Heart right ventricle (tissue), 16 donors: ENCODE measurements at regions not wholly inside any gene's neighbourhood (a gene's known extent, or its start where the extent isn't known, plus 50 kb on each side); places are given as distances from the start of the nearest gene placed in this dataset.

Source experiments
- ATAC-seq, 8 donors: fragments of 200-7000 bp; cut with Tn5 transposase; one replicate each; pipeline ENCODE4 v1.9.1; 2020; ENCODE audit warnings: mild to moderate bottlenecking in 8 of 8, moderate library complexity in 8 of 8, moderate number of reproducible peaks in 1 of 8
- DNase-seq, 2 donors: peaks; one replicate each; pipeline ENCODE4 v3.0.0-alpha.2; 2020
- H3K27ac ChIP-seq, 10 donors: fragments of 200-600 bp; sonication (generic) in 2 of 10; one replicate each; pipeline versions ENCODE4 v1.5.0 to v1.8.0; 2020 to 2022; ENCODE audit warnings: mild to moderate bottlenecking in 3 of 10
- H3K27me3 ChIP-seq, 7 donors: fragments of 200-600 bp; one replicate each; pipeline ENCODE4 v1.8.0; 2021 to 2022; ENCODE audit warnings: mild to moderate bottlenecking in 2 of 7
- H3K36me3 ChIP-seq, 9 donors: fragments of 200-600 bp; sonication (generic) in 1 of 9; one replicate each; pipeline versions ENCODE4 v1.5.0 to v1.8.0; 2020 to 2022; ENCODE audit warnings: mild to moderate bottlenecking in 2 of 9
- H3K4me1 ChIP-seq, 9 donors: fragments of 200-600 bp; sonication (generic) in 1 of 9; one replicate each; pipeline versions ENCODE4 v1.5.0 to v1.8.0; 2020 to 2022; ENCODE audit warnings: mild to moderate bottlenecking in 4 of 9
- H3K4me3 ChIP-seq, 10 donors: fragments of 200-600 bp; sonication (generic) in 2 of 10; one replicate each; pipeline versions ENCODE4 v1.5.0 to v1.8.0; 2020 to 2022; ENCODE audit warnings: mild to moderate bottlenecking in 7 of 10, moderate library complexity in 2 of 10
- H3K9me3 ChIP-seq, 11 donors: fragments of 200-600 bp in 10 of 11; sonication (generic) in 2 of 11; one replicate each; pipeline versions ENCODE4 v1.5.0 to v1.8.0; 2013 to 2022; ENCODE audit warnings: mild to moderate bottlenecking in 2 of 11, control low read depth in 1 of 11, moderate library complexity in 1 of 11
- WGBS, 2 donors: extraction: QIAGEN DNeasy Blood & Tissue Kit; methylation state at CpG; one replicate each; pipeline ENCODE4 v1.1.7; 2013; ENCODE audit warnings: inconsistent platforms in 1 of 2; 5-methylcytosine and 5-hydroxymethylcytosine counted together
- intact Hi-C, 10 donors: fragments of 100-400 bp; cut with DNase I; formaldehyde crosslinking; loops; one replicate each; pipeline versions ENCODE4 v1.11.1 to v1.14.2; 2022
- TF ChIP-seq, protein P1 (sequence below), 9 donors: fragments of 200-600 bp; sonication (generic) in 2 of 9; IDR thresholded peaks; one replicate each; pipeline versions ENCODE4 v1.5.0 to v1.8.0; 2021 to 2022; ENCODE audit warnings: antibody characterized with exemption in 9 of 9, mild to moderate bottlenecking in 5 of 9, moderate library complexity in 1 of 9
- donor health status: Arrhythmogenic right ventricular cardiomyopathy.
- donor health status: ischemic (EF 13 %, LVEDD 7.1; RV severe dilation, severe dysfunction).
- donor health status: healthy with polysubstance abuse.
- donor health status: DM: no; HTN: yes; CAD: no.
- donor health status: DM: no; HTN: no; CAD: no.
- donor health status: ischemic (EF 25% LVEDD 6.9; RV normal size, moderate dysfunction).
- donor health status: ischemic (EF 25% LVEDD 5.7; RV mildly dilated, moderate dysfunction).
- donor health status: healthy.
- donor health status: DM: yes; HTN: yes; CAD: no.
- donor health status: Ischemic cardiomyopathy.
- donor health status: ischemic (EF 35%, LVEDD 5.7; RV mildly dilated, moderate dysfunction).
- donor health status: nonischemic (EF 11% LVEDD 7.7; RV severe dilation, severe dysfunction).
- donor health status: DM: yes; HTN: yes; CAD: no.
- donor health status: PGD.
- donor health status: ischemic (EF 29% LVEDD 5.4; RV normal size, mild dysfunction).
- donor health status: nonischemic (EF 23%, LVEDD 6.1; RV moderate dilation, normal function).

DNA sequence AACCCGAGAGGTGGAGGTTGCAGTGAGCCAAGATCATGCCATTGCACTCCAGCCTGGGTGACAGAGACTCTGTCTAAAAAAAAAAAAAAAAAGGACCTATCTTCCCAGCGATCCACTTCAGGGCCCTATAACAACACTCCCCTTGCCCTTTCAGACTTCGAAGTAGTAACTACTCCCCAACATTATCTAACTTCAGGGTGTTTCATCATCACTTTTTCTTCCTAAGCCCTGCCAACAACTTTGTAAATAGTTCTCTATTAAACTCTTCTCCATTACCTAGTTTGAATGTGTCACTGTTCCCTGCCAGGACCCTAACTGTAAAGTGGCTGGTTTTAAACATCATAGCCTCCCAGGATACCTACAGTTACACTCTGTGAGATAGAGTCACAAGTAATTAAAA lies 220.8 kb downstream of the BTG1 start:
- 96 to 97% methylated on average over 3 of the region's 3 CpGs for WGBS, 2 donors
- no peak for DNase-seq
- Histone ChIP-seq H3K36me3 (no peaks in the 10 kb centered on the region), H3K4me3 (no peak overlapping the region), H3K27ac (no peak overlapping the region), H3K9me3 (no peaks in the 10 kb centered on the region), H3K27me3 (no peaks in the 10 kb centered on the region), H3K4me1 (peaks cover 0 to 3% (median 0%) of the 10 kb centered on the region in 9 donors)
- intact Hi-C loops = no loop called here
- TF ChIP-seq, protein P1, sequence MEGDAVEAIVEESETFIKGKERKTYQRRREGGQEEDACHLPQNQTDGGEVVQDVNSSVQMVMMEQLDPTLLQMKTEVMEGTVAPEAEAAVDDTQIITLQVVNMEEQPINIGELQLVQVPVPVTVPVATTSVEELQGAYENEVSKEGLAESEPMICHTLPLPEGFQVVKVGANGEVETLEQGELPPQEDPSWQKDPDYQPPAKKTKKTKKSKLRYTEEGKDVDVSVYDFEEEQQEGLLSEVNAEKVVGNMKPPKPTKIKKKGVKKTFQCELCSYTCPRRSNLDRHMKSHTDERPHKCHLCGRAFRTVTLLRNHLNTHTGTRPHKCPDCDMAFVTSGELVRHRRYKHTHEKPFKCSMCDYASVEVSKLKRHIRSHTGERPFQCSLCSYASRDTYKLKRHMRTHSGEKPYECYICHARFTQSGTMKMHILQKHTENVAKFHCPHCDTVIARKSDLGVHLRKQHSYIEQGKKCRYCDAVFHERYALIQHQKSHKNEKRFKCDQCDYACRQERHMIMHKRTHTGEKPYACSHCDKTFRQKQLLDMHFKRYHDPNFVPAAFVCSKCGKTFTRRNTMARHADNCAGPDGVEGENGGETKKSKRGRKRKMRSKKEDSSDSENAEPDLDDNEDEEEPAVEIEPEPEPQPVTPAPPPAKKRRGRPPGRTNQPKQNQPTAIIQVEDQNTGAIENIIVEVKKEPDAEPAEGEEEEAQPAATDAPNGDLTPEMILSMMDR (IDR thresholded peaks at IDR 0.05) = no peak
- no peak for ATAC-seq

DNA sequence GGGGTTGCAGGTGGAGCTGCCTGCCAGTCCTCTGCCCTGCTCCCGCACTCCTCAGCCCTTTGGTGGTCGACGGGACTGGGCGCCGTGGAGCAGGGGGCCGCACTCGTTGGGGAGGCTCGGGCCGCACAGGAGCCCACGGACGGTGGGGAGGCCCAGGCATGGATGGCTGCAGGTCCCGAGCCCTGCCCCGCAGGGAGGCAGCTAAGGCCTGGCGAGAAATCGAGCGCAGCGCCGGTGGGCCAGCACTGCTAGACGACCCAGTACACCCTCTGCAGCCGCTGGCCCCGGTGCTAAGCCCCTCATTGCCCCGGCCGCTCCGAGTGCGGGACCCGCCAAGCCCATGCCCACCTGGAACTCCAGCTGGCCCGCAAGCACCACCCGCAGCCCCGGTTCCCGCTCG lies 221.8 kb downstream of the BTG1 start:
- DNase-seq = no peak
- H3K9me3 ChIP-seq = no peaks in the 10 kb centered on the region
- H3K36me3 ChIP-seq = no peaks in the 10 kb centered on the region
- H3K27me3 ChIP-seq = no peaks in the 10 kb centered on the region
- WGBS, 2 donors = 96 to 98% methylated on average over 31 of the region's 31 CpGs
- ATAC-seq = no peak
- TF ChIP-seq, protein P1 (IDR thresholded peaks at IDR 0.05) = no peak
- intact Hi-C loops = no loop called here
- peaks cover 0 to 3% (median 0%) of the 10 kb centered on the region in 9 donors for H3K4me1 ChIP-seq
- H3K27ac ChIP-seq = no peak overlapping the region
- H3K4me3 ChIP-seq = no peak overlapping the region

DNA sequence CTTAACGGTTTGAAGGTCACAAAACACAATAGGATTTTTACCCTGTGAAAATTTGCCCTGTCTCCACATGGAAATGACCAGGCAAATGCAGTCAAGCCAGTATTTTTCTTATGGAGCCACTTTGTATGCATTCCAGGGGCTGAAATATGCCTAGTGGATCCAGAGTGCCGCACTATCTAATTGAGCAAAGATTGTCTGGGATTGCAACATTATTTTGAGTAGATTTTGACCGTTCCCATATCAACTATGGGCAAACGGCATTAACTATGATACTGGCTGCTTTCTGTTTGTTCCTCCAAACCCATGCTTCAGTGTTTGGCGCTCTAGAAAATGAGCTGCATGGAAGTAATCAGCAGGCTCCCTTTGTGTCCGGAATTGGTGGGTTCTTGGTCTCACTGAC lies 223.0 kb downstream of the BTG1 start:
- H3K4me1 ChIP-seq = peaks cover 0 to 3% (median 0%) of the 10 kb centered on the region in 9 donors
- no peaks in the 10 kb centered on the region for H3K27me3 ChIP-seq
- intact Hi-C loops = no loop called here
- TF ChIP-seq, protein P1 (IDR thresholded peaks at IDR 0.05) = no peak
- ATAC-seq (no peak), DNase-seq (no peak)
- no peak overlapping the region for H3K27ac ChIP-seq
- H3K36me3 ChIP-seq = no peaks in the 10 kb centered on the region
- H3K4me3 ChIP-seq = no peak overlapping the region
- 84 to 90% methylated on average over 6 of the region's 6 CpGs for WGBS, 2 donors
- no peaks in the 10 kb centered on the region for H3K9me3 ChIP-seq

DNA sequence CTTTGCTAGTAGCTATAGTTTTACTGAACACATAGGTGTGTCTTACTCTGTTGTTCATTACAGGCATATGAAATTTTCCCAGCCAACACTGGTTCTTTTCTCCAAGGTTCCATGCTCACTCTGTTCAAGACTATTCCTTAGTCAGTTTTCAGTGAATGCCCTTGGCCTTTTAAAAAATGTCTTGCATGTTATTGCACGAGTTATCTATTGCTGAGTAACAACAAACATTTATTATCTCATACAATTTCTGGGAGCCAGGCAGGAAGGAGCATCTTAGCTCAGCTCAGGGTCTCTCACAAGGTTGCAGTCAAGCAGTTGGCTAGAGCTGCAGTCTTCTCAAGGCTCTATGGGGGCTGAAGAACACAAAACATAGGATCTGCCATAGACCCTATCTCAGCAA lies 223.5 kb downstream of the BTG1 start:
- 50 to 59% methylated on average over 1 of the region's 1 CpG for WGBS, 2 donors
- DNase-seq (no peak), ATAC-seq (no peak)
- intact Hi-C loops = no loop called here
- peaks cover 0 to 3% (median 0%) of the 10 kb centered on the region in 9 donors for H3K4me1 ChIP-seq
- no peaks in the 10 kb centered on the region for H3K36me3 ChIP-seq
- H3K27me3 ChIP-seq = no peaks in the 10 kb centered on the region
- TF ChIP-seq, protein P1 (IDR thresholded peaks at IDR 0.05) = no peak
- no peak overlapping the region for H3K27ac ChIP-seq
- no peak overlapping the region for H3K4me3 ChIP-seq
- H3K9me3 ChIP-seq = no peaks in the 10 kb centered on the region
